ENCODE measurements at regions not wholly inside any gene's neighbourhood (a gene's known extent, or its start where the extent isn't known, plus 50 kb on each side); places are given as distances from the start of the nearest gene placed in this dataset.

DNA sequence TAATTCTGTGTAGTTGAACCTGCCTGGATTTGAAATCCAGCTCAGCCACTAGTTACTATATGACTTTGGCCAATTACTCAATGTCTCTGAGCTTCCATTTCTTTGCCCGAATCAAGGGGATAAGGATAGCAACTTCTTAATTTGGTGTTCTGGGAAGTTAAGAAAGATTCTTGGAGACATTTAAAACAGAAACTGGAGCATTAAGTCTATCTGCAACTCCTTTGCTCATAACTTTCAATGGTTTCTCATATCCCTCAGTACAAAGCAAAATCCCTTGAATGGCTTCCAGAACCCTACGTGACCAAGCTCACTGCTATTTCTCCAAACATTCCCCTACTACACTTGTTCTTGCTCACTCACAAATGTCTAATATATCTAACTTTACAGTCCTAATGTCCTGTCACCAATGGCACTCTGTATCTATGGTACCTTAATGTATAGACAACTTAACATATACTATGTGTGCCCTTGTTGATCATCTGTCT, 849.1 kb upstream of the SLIT2 start:
- no peak for DNase-seq (ENCODE audit: low read depth)

DNA sequence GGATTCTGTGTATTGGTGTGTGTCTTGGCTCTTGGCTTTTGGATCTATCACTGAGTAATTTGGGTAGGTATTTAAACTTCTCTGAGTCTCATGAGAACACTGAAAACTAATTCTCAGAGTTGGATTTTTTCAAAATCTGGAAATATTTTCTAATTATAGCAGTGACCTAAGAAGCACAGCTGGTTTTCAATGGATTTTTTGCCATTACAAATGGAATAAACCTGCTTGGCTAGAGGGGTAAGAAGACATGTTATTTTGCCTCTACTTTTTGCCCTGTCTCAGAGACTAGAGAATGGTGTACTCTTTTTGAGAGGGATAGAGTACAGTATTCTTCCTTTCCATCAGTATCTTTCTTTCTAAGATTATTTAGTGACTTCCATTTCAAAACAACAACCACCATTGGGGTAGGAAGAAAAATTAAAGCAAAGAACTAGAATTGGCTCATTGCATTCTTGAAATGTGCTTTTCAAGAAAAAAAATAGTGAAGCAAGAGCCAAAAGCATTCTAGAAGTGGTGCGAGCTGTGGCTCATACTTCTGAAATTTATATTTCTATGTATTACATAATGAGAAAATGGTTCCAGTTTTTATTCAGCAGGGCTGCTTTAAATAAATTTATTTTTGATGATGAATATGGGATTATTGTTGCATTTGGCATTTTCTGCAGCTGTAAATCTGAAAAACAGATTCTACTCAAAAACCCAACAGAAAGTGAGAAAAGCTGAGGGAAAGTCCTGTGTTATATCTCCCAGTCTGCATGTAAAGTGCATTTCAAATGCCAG, 850.2 kb upstream of the SLIT2 start:
- DNase-seq (ENCODE audit: low read depth), result no peak

DNA sequence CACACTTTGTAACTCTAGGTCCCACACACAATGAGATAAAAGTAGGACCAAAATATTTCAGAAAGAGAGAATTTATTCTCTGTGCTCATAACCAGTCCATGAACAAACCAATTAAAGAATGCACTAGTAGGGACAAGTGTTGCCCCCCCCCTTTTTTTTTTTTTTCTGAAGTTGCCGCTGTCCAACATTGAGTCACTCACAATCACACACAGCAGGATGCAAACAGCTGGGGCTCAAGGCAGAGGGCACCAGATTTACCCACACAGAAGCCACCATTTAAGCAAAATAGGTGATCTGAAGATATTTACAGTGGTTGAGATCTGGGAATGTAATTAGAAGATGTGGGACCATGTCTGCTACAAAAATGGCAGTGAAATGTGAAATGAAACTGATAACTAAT, 850.9 kb upstream of the SLIT2 start:
- DNase-seq (ENCODE audit: low read depth), result no peak

DNA sequence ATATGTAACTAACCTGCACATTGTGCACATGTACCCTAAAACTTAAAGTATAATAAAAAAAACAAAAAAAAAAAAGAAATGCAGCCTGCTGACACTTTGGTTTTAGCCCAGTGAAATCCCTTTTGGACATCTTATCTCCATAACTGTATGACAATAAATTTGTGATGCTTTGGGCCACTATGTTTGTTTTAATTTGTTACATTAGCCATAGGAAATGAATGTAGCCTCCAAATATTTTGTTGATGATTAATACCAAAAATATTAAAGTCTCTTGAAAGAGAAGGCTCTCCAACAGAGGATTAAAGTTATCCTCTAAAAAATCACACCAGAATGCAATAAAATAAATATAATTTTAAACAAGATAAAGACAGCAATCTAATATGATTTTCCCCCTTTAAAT, 852.7 kb upstream of the SLIT2 start:
- no peak for DNase-seq (ENCODE audit: low read depth)

GRCh38 chr4:19386786-19387185, 864.9 kb upstream of the SLIT2 start:
- DNase-seq (ENCODE audit: low read depth), result no peak

DNA sequence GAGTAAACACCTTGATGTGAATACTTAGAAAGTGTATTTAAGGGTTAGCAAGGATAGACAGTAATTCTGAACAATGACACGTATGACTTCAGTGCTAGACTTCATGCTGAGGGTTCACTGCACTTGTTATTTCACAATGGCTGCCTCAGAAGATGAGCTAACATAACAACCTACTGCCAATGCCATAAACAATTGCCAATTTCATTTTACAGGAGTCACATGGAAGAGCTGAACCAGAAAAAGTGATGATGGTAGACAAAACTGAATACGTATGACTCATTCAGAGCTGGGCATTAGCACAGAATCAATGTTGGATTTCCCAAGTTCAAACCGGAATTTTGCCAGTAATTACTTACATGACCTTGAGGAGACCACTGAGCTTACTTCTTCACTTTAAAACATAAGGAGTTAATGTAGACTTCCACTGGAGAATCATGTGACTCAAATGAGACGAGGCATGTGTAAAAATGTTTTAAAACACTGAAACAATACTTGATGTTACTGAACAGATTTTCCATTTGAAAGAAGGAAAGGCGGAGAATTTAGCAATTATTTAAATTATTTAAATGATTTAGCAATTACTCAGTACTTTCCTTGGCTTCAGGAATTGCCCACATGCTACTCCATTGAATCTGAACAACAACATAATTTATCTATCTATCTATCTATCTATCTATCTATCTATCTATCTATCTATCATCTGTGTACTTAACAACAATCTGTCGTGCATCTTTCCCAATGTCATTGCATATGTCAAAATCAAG, 868.5 kb upstream of the SLIT2 start:
- no peak for DNase-seq (ENCODE audit: low read depth)

DNA sequence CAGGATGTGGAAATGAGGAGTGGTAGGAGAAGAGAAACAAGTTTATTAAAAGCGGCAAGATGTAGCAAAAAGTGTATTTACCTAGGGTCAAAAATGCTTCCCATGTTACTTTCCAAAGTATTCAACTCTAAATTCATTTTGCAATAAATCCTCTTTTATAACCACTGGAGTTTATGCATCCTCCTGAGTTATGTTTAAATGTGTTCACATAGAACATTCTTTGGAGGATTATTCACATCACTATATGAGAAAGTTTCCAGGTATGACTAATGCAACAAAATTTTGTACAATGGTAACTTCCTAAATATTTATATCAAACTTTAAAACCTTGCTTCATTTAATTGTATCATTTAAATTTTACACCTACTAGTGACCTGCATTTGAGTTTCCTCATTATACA, 870.6 kb upstream of the SLIT2 start:
- no peak for DNase-seq (ENCODE audit: low read depth)

DNA sequence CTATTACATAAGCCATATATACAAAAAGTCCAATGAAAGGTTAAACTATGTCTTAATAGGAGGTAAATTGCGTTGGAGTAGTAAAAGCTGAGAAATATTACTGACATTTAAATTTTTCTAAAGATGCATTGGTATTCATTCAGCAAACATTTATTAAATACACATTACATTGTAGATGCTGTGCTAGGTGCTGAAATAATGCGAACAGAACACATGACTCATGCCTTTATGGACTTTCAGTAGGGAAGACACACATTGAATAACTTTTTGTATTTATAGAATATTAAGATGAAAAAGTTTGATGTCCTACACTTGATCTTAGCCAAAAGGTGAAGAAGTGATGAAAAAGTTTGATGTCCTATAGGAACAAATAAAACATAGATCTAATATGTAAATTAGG, 871.1 kb upstream of the SLIT2 start:
- DNase-seq (ENCODE audit: low read depth), result no peak

DNA sequence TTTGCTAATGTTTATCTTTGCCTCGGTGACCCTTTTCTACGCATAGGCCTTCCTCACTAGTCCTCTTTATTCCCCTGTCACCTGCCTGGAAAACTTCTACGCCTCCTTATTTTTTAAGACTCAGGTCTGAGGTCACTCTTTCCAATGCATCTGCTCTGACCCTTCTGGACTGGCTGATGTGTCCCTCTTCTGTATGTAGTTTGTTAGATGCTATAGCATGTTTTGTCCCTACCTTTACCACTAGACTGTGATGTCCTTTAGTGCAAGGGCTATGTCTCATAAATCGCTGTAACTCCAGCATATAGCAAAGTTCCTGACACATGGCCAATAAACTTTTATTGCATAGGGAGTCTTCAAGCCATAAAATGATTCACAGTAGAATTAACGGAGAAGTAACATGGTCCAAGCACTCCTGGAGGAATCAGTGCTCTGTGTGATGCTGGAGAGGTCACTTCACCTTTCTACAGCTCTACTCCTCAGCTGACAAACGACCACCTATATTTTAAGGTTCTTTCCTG, 872.5 kb upstream of the SLIT2 start:
- DNase-seq (ENCODE audit: low read depth), result no peak

DNA sequence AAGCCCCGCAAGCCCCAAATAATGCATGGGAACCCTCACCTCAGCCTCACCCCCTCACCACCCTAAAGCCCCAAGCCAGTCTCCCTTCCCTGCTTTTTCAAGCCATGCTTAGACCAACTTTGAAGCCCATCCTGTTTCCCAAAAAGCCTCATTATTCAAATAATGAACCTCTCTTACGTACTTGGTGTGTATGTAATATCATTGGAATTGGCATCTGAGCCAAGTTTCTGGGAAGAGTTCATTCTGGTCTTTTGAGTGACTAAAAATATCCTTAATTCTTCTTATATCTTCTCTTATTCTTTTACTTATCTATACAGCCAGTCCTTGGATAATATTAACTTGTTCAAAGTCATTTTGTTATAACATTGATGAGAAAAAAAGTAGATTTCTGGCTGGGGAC, 875.8 kb upstream of the SLIT2 start:
- no peak for DNase-seq (ENCODE audit: low read depth)

GRCh38 chr4:19375136-19375804, 876.4 kb upstream of the SLIT2 start:
- no peak for DNase-seq (ENCODE audit: low read depth)

GRCh38 chr4:19372390-19372789, 879.3 kb upstream of the SLIT2 start:
- no peak for DNase-seq (ENCODE audit: low read depth)

- DNase-seq (ENCODE audit: low read depth), result no peak
Measured at GRCh38 chr4:19368800-19369199, 882.9 kb upstream of the SLIT2 start.

GRCh38 chr4:19366916-19367315, 884.8 kb upstream of the SLIT2 start:
- no peak for DNase-seq (ENCODE audit: low read depth)

DNA sequence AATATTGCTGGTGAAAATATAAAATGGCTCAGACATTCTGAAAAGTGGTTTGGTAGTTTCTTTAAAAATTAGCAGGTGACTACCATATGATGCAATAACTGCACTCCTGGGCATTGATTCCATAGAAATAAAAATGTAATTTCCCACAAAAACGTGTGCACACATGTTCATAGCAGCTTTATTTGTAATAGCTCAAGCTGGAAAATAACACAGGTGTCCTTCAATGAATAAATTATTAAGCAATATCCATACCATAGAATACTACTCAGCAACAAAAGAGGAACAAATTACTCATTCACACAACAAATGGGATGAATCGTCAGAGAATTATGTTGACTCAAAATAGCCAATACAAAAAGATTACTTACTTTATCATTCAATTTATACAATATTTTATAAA, 893.7 kb upstream of the SLIT2 start:
- DNase-seq (ENCODE audit: low read depth), result no peak

DNA sequence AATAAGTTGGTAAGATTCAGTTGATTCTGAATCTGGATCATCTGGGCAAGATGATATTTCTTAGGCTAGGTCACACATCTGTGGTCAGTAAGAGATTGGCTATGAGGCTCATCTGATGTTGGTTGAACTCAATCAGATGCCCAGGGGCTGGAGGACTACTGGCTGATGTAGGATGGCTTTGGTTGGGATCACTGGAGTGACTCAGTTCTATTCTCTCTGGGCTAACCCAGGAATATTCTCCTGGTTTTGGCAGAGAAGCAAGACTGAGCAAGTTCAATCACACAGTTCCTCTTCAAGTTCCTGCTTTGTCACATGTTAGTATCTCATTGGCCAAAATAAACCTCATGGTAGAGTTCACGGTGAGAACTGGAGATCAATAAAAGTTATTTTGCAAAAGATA, 902.3 kb upstream of the SLIT2 start:
- DNase-seq (ENCODE audit: low read depth), result no peak

DNA sequence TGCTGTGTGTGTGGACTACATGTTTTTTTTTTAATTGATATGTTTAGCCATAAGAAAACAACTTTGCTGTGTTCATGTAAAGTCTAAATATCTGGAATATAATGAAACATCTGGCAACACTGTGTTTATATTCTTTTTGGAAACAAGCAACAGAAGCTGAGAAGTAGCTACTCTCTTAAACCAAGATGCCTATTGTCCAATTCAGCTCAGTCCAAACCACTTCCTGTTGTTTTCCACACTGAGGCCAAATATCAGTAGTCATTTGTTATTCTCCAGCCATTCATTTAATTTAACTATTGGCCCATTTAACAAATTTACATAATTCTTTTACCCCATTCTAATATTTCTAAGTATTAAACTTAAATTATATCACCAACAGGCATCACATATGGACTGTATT, 903.0 kb upstream of the SLIT2 start:
- DNase-seq (ENCODE audit: low read depth), result no peak

- DNase-seq (ENCODE audit: low read depth), result no peak
Measured at GRCh38 chr4:19346636-19347035, 905.1 kb upstream of the SLIT2 start.

DNA sequence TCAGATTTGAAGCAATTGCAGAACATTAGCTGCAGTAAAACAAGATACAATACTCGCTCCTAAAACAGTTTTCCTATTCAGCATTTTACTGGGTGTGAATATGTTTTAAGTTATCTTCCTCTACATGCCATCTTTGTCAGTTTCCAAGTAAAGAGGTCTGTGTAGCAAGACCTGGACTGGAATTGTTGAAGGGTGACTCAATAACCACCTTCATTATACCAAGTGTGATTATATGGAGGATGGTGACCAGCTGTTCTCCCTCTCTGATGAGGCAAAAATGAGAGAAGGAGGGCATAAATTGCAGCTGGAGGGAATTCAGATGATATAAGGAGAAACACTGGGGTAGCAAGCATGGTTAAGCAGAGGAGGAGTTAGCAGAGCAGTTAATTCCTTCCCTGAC, 922.1 kb upstream of the SLIT2 start:
- DNase-seq (ENCODE audit: low read depth), result no peak

- DNase-seq (ENCODE audit: low read depth), result no peak
Measured at GRCh38 chr4:19329077-19329476, 922.6 kb upstream of the SLIT2 start.

DNA sequence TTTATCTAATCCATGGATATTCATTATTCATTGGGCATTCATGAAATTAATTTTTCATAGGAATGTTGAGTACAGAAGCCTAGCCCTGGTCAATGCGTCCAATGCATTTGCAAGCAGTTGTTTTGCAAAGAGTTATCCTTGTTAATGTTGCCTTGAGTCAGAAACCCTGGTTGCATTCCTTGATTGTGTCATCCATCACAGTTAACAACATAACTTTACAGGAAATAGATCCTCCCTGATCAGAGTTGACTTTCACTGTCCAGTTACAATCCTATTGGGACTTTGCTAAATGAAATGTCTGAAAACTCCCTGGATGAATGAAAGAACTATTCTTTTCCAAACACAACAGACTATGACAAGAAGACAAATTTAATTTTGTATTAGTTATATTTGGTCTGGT, 924.3 kb upstream of the SLIT2 start:
- DNase-seq (ENCODE audit: low read depth), result no peak

DNA sequence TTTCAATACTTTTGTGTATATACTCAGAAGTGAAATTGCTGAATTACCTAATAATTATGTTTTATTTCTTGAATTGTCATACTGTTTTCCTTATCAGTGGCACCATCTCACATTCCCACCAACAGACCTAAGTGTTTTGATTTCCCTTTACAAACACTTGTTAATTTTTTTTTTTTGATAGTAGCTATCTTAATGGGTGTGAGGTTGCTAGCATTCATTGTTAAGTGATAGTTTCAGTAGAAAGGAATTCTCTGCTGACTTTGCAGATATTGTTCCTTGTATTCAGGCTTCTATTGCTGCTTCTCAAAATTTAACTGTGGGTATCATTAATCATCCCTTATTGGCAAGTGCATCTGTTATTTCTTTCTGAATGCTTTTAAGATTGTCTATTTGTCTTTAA, 927.5 kb upstream of the SLIT2 start:
- DNase-seq (ENCODE audit: low read depth), result no peak

DNA sequence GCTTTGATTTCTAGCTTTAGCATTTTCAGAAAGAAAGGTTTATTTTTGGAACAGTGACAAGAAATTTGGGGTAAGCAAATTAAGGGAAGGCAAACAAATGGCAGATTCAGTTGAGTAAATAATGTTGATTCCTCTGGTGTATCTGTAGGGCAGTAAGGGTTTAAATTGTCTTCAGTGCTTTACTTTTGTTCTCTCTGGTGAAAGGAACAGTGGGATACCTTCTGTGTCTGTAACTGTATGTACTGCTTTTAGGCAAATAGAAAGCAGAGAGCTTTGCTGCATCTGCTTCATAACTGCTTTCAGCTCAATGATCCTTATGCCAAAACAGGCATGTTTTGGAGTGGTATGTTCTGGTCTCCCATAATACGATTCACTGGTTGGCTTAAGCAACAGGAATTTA, 932.1 kb upstream of the SLIT2 start:
- no peak for DNase-seq (ENCODE audit: low read depth)
